CD4-positive, alpha-beta memory T cell (primary cell): ENCODE measurements at regions not wholly inside any gene's neighbourhood (a gene's known extent, or its start where the extent isn't known, plus 50 kb on each side); places are given as distances from the start of the nearest gene placed in this dataset.

ENCODE experiments used
- CTCF ChIA-PET: fragments of 350-600 bp; sonication (Branson Sonifier 250); formaldehyde crosslinking; loops from one replicate; lab custom pipeline; 2021; ENCODE audit warnings: inconsistent platforms; ENCODE audit not compliant: partially characterized antibody; lab: Charles Lee
- POLR2A ChIA-PET: fragments of 350-600 bp; sonication (Branson Sonifier 250); formaldehyde crosslinking; loops from one replicate; lab custom pipeline; 2021; ENCODE audit not compliant: partially characterized antibody; lab: Charles Lee
- DNase-seq, 5 donors: peaks; one replicate each; pipeline versions ENCODE4 v3.0.0 to v3.0.0-alpha.2; 2020 to 2022; ENCODE audit warnings: mixed read lengths in 1 of 5
- H3K27ac ChIP-seq: one replicate; pipeline ENCODE4 v1.7.0; 2013; ENCODE audit warnings: low read depth, low read length
- H3K27me3 ChIP-seq: 2 replicates; pipeline ENCODE4 v1.7.0; 2013; ENCODE audit warnings: mild to moderate bottlenecking, low read length, moderate library complexity; ENCODE audit not compliant: insufficient read depth
- H3K36me3 ChIP-seq: 2 replicates; pipeline ENCODE4 v1.7.0; 2013; ENCODE audit warnings: mild to moderate bottlenecking, low read length, moderate library complexity; ENCODE audit not compliant: insufficient read depth
- H3K4me1 ChIP-seq: 2 replicates; pipeline ENCODE4 v1.7.0; 2013; ENCODE audit warnings: mild to moderate bottlenecking, low read length, moderate library complexity; ENCODE audit not compliant: insufficient read depth
- H3K4me3 ChIP-seq, 2 donors: one replicate each; pipeline ENCODE4 v1.7.0; 2013; ENCODE audit warnings: low read length in 2 of 2, mild to moderate bottlenecking in 1 of 2
- H3K9me3 ChIP-seq, 2 donors: one replicate each; pipeline ENCODE4 v1.7.0; 2013; ENCODE audit warnings: low read length in 2 of 2, control low read depth in 1 of 2; ENCODE audit not compliant: control insufficient read depth in 1 of 2
- H3K27ac Mint-ChIP-seq, 7 donors: one replicate each; pipeline ENCODE4 v1.8.0; 2020 to 2021; ENCODE audit warnings: mixed read lengths in 7 of 7, mild to moderate bottlenecking in 6 of 7, inconsistent platforms in 3 of 7, moderate library complexity in 3 of 7
- H3K27me3 Mint-ChIP-seq, 2 donors: one replicate each; pipeline ENCODE4 v1.8.0; 2020 to 2021; ENCODE audit warnings: mixed read lengths in 2 of 2
- H3K36me3 Mint-ChIP-seq, 2 donors: one replicate each; pipeline ENCODE4 v1.8.0; 2020 to 2021; ENCODE audit warnings: mixed read lengths in 2 of 2, inconsistent platforms in 1 of 2, mild to moderate bottlenecking in 1 of 2
- H3K4me1 Mint-ChIP-seq, 4 donors: one replicate each; pipeline ENCODE4 v1.8.0; 2020 to 2021; ENCODE audit warnings: mixed read lengths in 4 of 4, mild to moderate bottlenecking in 1 of 4
- H3K4me3 Mint-ChIP-seq, 8 donors: one replicate each; pipeline ENCODE4 v1.8.0; 2020 to 2021; ENCODE audit warnings: mixed read lengths in 8 of 8, mild to moderate bottlenecking in 7 of 8, moderate library complexity in 6 of 8, inconsistent platforms in 3 of 8
- H3K9me3 Mint-ChIP-seq, 8 donors: one replicate each; pipeline ENCODE4 v1.8.0; 2020 to 2021; ENCODE audit warnings: mixed read lengths in 8 of 8, mild to moderate bottlenecking in 5 of 8, inconsistent platforms in 3 of 8, moderate library complexity in 1 of 8
- intact Hi-C: fragments of 100-400 bp; cut with micrococcal nuclease; formaldehyde crosslinking; loops from one replicate; pipeline ENCODE4 v1.15.1; 2023

DNA sequence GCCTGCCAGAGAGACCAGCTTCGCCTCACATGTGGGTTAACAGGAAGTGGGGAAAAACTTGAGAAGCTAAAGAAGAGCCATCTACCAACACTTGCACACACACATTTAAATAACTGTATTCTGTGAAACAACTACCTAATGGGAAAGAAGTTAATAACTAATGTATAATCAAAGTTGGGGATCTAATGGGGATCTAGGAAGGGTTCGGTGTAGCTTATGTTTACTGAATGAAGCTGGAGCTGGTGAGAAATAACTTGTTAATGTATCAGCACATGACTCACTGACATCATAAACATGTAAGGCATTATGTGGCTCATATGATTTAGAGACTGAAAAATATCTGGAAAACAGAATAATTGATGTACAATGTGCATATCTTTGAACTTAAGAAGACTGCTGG is 421.3 kb upstream of the NXPH2 start:
- POLR2A ChIA-PET: no interaction called here

DNA sequence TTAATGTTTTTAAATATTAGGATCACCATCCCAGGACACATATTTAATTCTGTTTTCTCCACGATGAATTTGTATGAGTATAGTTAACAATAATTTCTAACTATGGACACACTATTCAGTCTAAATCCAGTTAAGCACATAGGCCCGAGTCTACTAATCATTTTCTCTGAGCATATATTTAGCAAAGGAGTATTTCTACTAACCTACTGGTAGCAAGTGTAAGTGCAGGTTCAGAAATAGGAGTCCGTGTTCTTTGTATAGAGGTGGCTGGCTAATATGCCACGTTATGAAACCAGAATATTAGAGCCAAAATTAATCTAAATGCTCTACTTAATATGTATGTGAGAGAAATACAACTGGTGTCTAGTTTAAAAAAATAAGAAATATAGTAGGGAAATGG is 416.6 kb upstream of the NXPH2 start:
- Histone ChIP-seq H3K4me1 (no peaks in the 10 kb centered on the region), H3K9me3 (no peaks in the 10 kb centered on the region), H3K36me3 (no peaks in the 10 kb centered on the region), H3K27me3 (no peaks in the 10 kb centered on the region), H3K27ac (no peak overlapping the region), H3K4me3 (no peak overlapping the region)
- H3K36me3 Mint-ChIP-seq: no peaks in the 10 kb centered on the region
- no peaks in the 10 kb centered on the region for H3K27me3 Mint-ChIP-seq
- no peak overlapping the region for H3K27ac Mint-ChIP-seq
- no peak overlapping the region for H3K4me3 Mint-ChIP-seq
- peaks cover 0 to 13% (median 9%) of the 10 kb centered on the region in 8 donors for H3K9me3 Mint-ChIP-seq
- CTCF ChIA-PET: no interaction called here
- intact Hi-C loops: no loop called here
- H3K4me1 Mint-ChIP-seq: no peaks in the 10 kb centered on the region
- POLR2A ChIA-PET: no interaction called here
- no peak for DNase-seq

More for the DNA sequence above, 421.3 kb upstream of the NXPH2 start:
- Histone ChIP-seq H3K4me3 (no peak overlapping the region), H3K36me3 (no peaks in the 10 kb centered on the region), H3K4me1 (no peaks in the 10 kb centered on the region), H3K9me3 (no peaks in the 10 kb centered on the region), H3K27ac (no peak overlapping the region), H3K27me3 (no peaks in the 10 kb centered on the region)
- DNase-seq: no peak
- H3K4me3 Mint-ChIP-seq: no peak overlapping the region
- H3K27me3 Mint-ChIP-seq: no peaks in the 10 kb centered on the region
- intact Hi-C loops: no loop called here
- no peaks in the 10 kb centered on the region for H3K36me3 Mint-ChIP-seq
- no peaks in the 10 kb centered on the region for H3K4me1 Mint-ChIP-seq
- CTCF ChIA-PET: no interaction called here
- H3K9me3 Mint-ChIP-seq: peaks cover 3 to 11% (median 6%) of the 10 kb centered on the region in 8 donors
- H3K27ac Mint-ChIP-seq: no peak overlapping the region

DNA sequence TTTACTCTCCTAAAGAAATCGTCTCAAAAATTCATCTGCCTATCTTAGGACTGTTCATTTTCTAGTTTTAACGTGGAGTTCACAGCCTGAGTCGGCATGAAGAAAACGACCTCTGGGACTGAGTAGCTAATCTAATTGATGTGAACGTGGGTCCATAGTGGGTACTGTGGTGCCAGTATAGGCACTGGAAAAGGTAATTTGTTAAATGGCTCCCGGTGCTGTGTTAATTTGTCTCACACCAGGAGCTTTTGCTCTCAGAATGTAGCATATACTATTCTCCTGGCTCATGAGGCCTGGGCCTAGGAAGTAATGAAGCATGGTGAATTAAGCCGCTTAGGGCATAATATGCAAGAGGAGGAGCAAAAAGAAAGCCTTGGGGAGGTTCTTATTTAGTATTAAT is 414.4 kb upstream of the NXPH2 start:
- Mint-ChIP-seq H3K9me3 (peaks cover 0 to 10% (median 7%) of the 10 kb centered on the region in 8 donors), H3K4me1 (no peaks in the 10 kb centered on the region), H3K27ac (no peak overlapping the region), H3K36me3 (no peaks in the 10 kb centered on the region), H3K4me3 (no peak overlapping the region), H3K27me3 (no peaks in the 10 kb centered on the region)
- CTCF ChIA-PET: no interaction called here
- H3K4me1 ChIP-seq: no peaks in the 10 kb centered on the region
- POLR2A ChIA-PET: no interaction called here
- intact Hi-C loops: no loop called here
- H3K9me3 ChIP-seq: no peaks in the 10 kb centered on the region
- DNase-seq: no peak
- no peaks in the 10 kb centered on the region for H3K27me3 ChIP-seq
- H3K27ac ChIP-seq: no peak overlapping the region
- H3K4me3 ChIP-seq: no peak overlapping the region
- H3K36me3 ChIP-seq: no peaks in the 10 kb centered on the region

DNA sequence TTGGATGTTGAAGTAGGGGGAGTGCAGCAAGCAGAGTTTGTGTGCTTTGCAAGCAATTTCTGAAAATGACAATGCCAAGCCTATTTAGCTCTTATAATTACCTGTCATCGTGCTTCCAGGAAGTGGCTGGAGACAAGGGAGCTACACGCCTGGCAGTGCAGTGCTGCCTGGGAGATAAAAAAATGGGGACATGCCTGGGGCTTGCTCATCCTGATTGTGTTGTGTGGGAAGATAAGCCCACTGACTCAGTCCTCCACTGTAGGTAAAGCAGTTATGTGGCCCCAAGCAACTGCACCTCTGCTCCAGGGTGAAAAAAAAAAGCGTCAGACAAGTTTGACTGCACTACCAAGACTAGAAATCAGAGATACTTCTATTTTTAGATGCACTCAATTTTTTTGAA is 396.9 kb upstream of the NXPH2 start:
- H3K36me3 Mint-ChIP-seq: no peaks in the 10 kb centered on the region
- H3K4me1 Mint-ChIP-seq: no peaks in the 10 kb centered on the region
- CTCF ChIA-PET: no interaction called here
- H3K9me3 Mint-ChIP-seq: peaks cover 0 to 17% (median 8%) of the 10 kb centered on the region in 8 donors
- DNase-seq: no peak
- intact Hi-C loops: no loop called here
- no peaks in the 10 kb centered on the region for H3K9me3 ChIP-seq
- H3K27me3 Mint-ChIP-seq: no peaks in the 10 kb centered on the region
- no peak overlapping the region for H3K27ac Mint-ChIP-seq
- no peak overlapping the region for H3K4me3 ChIP-seq
- H3K4me3 Mint-ChIP-seq: no peak overlapping the region
- no peaks in the 10 kb centered on the region for H3K36me3 ChIP-seq
- no peaks in the 10 kb centered on the region for H3K4me1 ChIP-seq
- no peak overlapping the region for H3K27ac ChIP-seq
- POLR2A ChIA-PET: no interaction called here
- H3K27me3 ChIP-seq: no peaks in the 10 kb centered on the region

DNA sequence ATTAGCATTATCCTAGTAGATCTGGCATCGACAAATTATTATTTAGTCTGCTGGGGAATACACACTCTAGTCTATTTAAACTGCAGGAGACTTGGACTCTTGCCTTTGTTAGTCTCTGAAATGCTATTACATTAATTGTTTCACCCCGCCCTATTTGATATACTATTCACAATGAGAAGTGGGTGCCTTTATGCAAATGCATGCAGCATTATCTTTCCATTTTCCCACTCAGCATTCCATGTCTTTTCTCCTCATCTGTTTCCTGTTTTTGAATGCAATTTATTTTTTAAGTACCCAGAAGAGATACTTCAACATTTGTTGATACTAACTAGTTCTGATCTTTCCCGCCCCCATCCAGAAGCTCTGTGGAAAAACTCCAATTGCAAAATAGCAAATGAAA is 395.3 kb upstream of the NXPH2 start:
- Mint-ChIP-seq H3K4me3 (no peak overlapping the region), H3K9me3 (peaks cover 0 to 23% (median 8%) of the 10 kb centered on the region in 8 donors), H3K4me1 (no peaks in the 10 kb centered on the region), H3K27me3 (no peaks in the 10 kb centered on the region), H3K36me3 (no peaks in the 10 kb centered on the region), H3K27ac (no peak overlapping the region)
- intact Hi-C loops: no loop called here
- H3K9me3 ChIP-seq: no peaks in the 10 kb centered on the region
- DNase-seq: no peak
- ChIA-PET CTCF (no interaction called here), POLR2A (no interaction called here)
- H3K27ac ChIP-seq: no peak overlapping the region
- H3K36me3 ChIP-seq: no peaks in the 10 kb centered on the region
- no peak overlapping the region for H3K4me3 ChIP-seq
- no peaks in the 10 kb centered on the region for H3K27me3 ChIP-seq
- H3K4me1 ChIP-seq: no peaks in the 10 kb centered on the region

DNA sequence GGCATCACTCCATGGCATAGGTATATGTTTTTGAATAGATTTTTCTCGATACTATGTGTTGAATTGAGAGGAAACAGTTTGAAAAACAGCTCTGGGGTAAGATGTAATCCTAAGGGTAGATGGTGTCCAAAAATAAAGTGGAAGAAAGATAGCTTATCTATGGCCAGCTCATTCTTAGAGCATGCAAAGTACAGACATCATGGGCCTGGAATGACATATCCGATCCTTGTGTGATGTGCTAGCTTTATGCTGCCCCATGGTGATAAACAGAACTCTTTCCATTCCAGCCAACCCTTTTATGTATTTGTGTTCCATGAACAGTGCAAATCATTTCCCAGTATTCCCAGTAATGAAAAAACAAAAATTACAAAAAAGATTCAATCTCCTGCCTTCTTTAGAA is 390.2 kb upstream of the NXPH2 start:
- ChIA-PET CTCF (no interaction called here), POLR2A (no interaction called here)
- no peak overlapping the region for H3K27ac ChIP-seq
- DNase-seq: no peak
- no peaks in the 10 kb centered on the region for H3K9me3 ChIP-seq
- no peaks in the 10 kb centered on the region for H3K4me1 ChIP-seq
- H3K36me3 ChIP-seq: no peaks in the 10 kb centered on the region
- Mint-ChIP-seq H3K4me3 (no peak overlapping the region), H3K4me1 (no peaks in the 10 kb centered on the region), H3K27ac (no peak overlapping the region), H3K36me3 (no peaks in the 10 kb centered on the region), H3K27me3 (no peaks in the 10 kb centered on the region), H3K9me3 (peaks cover 0 to 18% (median 11%) of the 10 kb centered on the region in 8 donors)
- intact Hi-C loops: no loop called here
- no peaks in the 10 kb centered on the region for H3K27me3 ChIP-seq
- H3K4me3 ChIP-seq: no peak overlapping the region

DNA sequence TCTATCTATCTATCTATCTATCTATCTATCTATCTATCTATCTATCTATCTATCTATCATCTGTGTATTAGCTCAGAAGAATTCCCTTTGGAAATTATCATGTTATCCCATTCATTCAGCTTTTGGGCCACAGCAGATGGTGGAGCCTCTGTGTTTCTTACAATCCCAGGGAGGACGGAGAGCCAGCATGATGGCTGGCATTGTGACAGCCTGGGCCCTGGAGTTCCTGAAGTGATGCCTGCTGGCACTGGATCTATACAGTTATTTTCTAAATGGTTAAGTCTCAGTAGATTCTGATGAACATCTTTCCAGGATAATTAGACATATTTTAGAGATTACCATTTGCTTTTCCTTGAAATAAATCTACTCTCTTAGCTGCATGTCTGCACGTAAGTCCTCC is 385.4 kb upstream of the NXPH2 start:
- intact Hi-C loops: no loop called here
- Histone ChIP-seq H3K4me3 (no peak overlapping the region), H3K36me3 (no peaks in the 10 kb centered on the region), H3K27ac (no peak overlapping the region), H3K27me3 (no peaks in the 10 kb centered on the region), H3K9me3 (no peaks in the 10 kb centered on the region), H3K4me1 (no peaks in the 10 kb centered on the region)
- Mint-ChIP-seq H3K27ac (no peak overlapping the region), H3K36me3 (no peaks in the 10 kb centered on the region), H3K4me1 (no peaks in the 10 kb centered on the region), H3K9me3 (peaks cover 0 to 13% (median 6%) of the 10 kb centered on the region in 8 donors), H3K27me3 (no peaks in the 10 kb centered on the region), H3K4me3 (no peak overlapping the region)
- DNase-seq: no peak
- ChIA-PET POLR2A (no interaction called here), CTCF (no interaction called here)

DNA sequence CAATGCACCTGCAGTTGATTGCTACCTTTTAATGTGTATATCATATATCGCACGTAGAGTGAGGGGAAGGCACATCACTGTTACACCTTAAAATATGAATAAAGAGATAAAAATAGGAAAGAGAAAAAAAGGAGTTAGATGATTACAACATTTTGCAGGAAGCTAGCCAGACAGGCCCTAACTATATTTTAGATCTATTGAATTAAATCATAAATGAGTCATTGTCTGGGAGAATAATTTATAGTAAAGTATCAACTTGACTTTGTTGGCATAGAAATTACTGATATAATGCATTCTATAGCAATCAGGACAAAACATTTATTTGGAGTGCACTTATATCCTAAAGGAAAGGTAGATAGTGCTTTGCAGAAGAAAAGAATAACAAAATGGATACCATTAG is 384.9 kb upstream of the NXPH2 start:
- no peaks in the 10 kb centered on the region for H3K36me3 Mint-ChIP-seq
- no peaks in the 10 kb centered on the region for H3K4me1 Mint-ChIP-seq
- POLR2A ChIA-PET: no interaction called here
- no peak overlapping the region for H3K27ac ChIP-seq
- no peaks in the 10 kb centered on the region for H3K27me3 Mint-ChIP-seq
- no peaks in the 10 kb centered on the region for H3K36me3 ChIP-seq
- CTCF ChIA-PET: no interaction called here
- H3K4me3 Mint-ChIP-seq: no peak overlapping the region
- no peaks in the 10 kb centered on the region for H3K4me1 ChIP-seq
- H3K27ac Mint-ChIP-seq: no peak overlapping the region
- peaks cover 0 to 11% (median 5%) of the 10 kb centered on the region in 8 donors for H3K9me3 Mint-ChIP-seq
- no peaks in the 10 kb centered on the region for H3K27me3 ChIP-seq
- no peak overlapping the region for H3K4me3 ChIP-seq
- no peaks in the 10 kb centered on the region for H3K9me3 ChIP-seq
- no peak for DNase-seq
- intact Hi-C loops: no loop called here
